ENCODE measurements at regions not wholly inside any gene's neighbourhood (a gene's known extent, or its start where the extent isn't known, plus 50 kb on each side); places are given as distances from the start of the nearest gene placed in this dataset.

GRCh38 chr13:107351305-107351704 lies 783.4 kb upstream of the ARGLU1 start:
- Histone ChIP-seq H3K27me3 (ENCODE audit: insufficient read depth) (no peaks in the 10 kb centered on the region), H3K9ac (no peak overlapping the region), H3K9me3 (no peaks in the 10 kb centered on the region), H3K27ac (ENCODE audit: low read depth in 2 of 2, low read length in 1 of 2) (peak overlapping the region in 1 of 2 experiments; percentile 50; a peak in 2 of 4 replicates), H3K79me2 (ENCODE audit: insufficient read depth) (peaks cover 12% of the 10 kb centered on the region), H3K4me3 (ENCODE audit: low read depth in 2 of 2, low read length in 1 of 2) (peak overlapping the region in 1 of 2 experiments; percentile 14; a peak in 1 of 4 replicates), H3K4me1 (ENCODE audit: control insufficient read depth in 1 of 2, insufficient read depth in 2 of 2, low read depth in 1 of 2, low read length in 1 of 2) (peaks cover 5 to 16% of the 10 kb centered on the region in 2 experiments; a peak in 3 of 4 replicates), H3K4me2 (no peak overlapping the region), H3K9me2 (no peaks in the 10 kb centered on the region), H3K36me3 (replicated peaks in 1 of 2; ENCODE audit: control insufficient read depth in 1 of 2, insufficient read depth in 2 of 2, low read length in 1 of 2) (no peaks in the 10 kb centered on the region), H4K20me1 (ENCODE audit: insufficient read depth) (no peaks in the 10 kb centered on the region; the same call in 1 of the 2 replicates), H3F3A (replicated peaks; ENCODE audit: insufficient read depth) (no peaks in the 10 kb centered on the region), H2AFZ (ENCODE audit: low read depth) (no peak overlapping the region)
- TF ChIP-seq NFIC (IDR thresholded peaks at IDR 0.05; ENCODE audit: borderline replicate concordance), result no peak
- TF ChIP-seq POLR2AphosphoS5 (IDR thresholded peaks at IDR 0.05; ENCODE audit: low read depth, low read length), result no peak
- no peak for TF ChIP-seq SMC3 (IDR thresholded peaks at IDR 0.05; ENCODE audit: low read depth, low read length)
- 0 out of 4 replicates have a peak, but pooled peaks of 1 of the 2 experiments have one; percentile 16 for TF ChIP-seq EP300 (IDR thresholded peaks at IDR 0.05; ENCODE audit: borderline replicate concordance in 1 of 2, low read depth in 1 of 2, low read length in 1 of 2)
- TF ChIP-seq RFX5 (IDR thresholded peaks at IDR 0.05; ENCODE audit: low read length), result peak; percentile 97
- no peak for DNase-seq
- ChIA-PET CTCF (interaction anchor here (1.3 kb wide), 1 partner anchor 140 kb away, joined by 3 read pairs; no protein-coding TSS in a partner anchor), POLR2A (no interaction called here)
- 67% methylated on average over 8 of the region's 8 CpGs for WGBS (ENCODE audit: low lambda C conversion rate)

GRCh38 chr13:107348925-107349324 lies 781.0 kb upstream of the ARGLU1 start:
- 20% methylated on average over 2 of the region's 2 CpGs for WGBS (ENCODE audit: low lambda C conversion rate)
- Histone ChIP-seq H3K4me1 (ENCODE audit: control insufficient read depth in 1 of 2, insufficient read depth in 2 of 2, low read depth in 1 of 2, low read length in 1 of 2) (peaks cover 5 to 16% of the 10 kb centered on the region in 2 experiments; a peak in 3 of 4 replicates), H3K9ac (no peak overlapping the region), H3F3A (replicated peaks; ENCODE audit: insufficient read depth) (no peaks in the 10 kb centered on the region), H3K27me3 (ENCODE audit: insufficient read depth) (no peaks in the 10 kb centered on the region), H3K9me3 (no peaks in the 10 kb centered on the region), H2AFZ (ENCODE audit: low read depth) (no peak overlapping the region), H3K79me2 (ENCODE audit: insufficient read depth) (peaks cover 4% of the 10 kb centered on the region; the same call in 1 of the 2 replicates), H4K20me1 (ENCODE audit: insufficient read depth) (no peaks in the 10 kb centered on the region; the same call in 1 of the 2 replicates), H3K27ac (ENCODE audit: low read depth in 2 of 2, low read length in 1 of 2) (peak overlapping the region; percentile 30 to 69), H3K9me2 (no peaks in the 10 kb centered on the region), H3K36me3 (replicated peaks in 1 of 2; ENCODE audit: control insufficient read depth in 1 of 2, insufficient read depth in 2 of 2, low read length in 1 of 2) (no peaks in the 10 kb centered on the region), H3K4me3 (ENCODE audit: low read depth in 2 of 2, low read length in 1 of 2) (no peak overlapping the region), H3K4me2 (peak overlapping the region; percentile 34; the same call in 1 of the 2 replicates)
- DNase-seq, result peak; percentile 24
- ChIA-PET POLR2A (no interaction called here), CTCF (interaction anchor here (1.3 to 1.7 kb wide), 2 partner anchors 29 to 137 kb away, joined by 4 to 5 read pairs; no protein-coding TSS in a partner anchor)
- TF ChIP-seq USF1 (IDR thresholded peaks at IDR 0.05; ENCODE audit: borderline replicate concordance, low read depth), result no peak
- no peak for TF ChIP-seq RXRA (IDR thresholded peaks at IDR 0.05; ENCODE audit: borderline replicate concordance, low read depth)
- TF ChIP-seq TCF12 (IDR thresholded peaks at IDR 0.05), result 0 out of 2 replicates have a peak, but pooled peaks have one; percentile 8
- peak; percentile 40; the same call in 1 of the 2 replicates for TF ChIP-seq MXI1 (IDR thresholded peaks at IDR 0.05; ENCODE audit: low read depth, low read length)
- no peak for TF ChIP-seq MEF2A (IDR thresholded peaks at IDR 0.05; ENCODE audit: borderline replicate concordance, low read depth)
- no peak for TF ChIP-seq RFX5 (IDR thresholded peaks at IDR 0.05; ENCODE audit: low read length)
- TF ChIP-seq EP300 (IDR thresholded peaks at IDR 0.05; ENCODE audit: borderline replicate concordance in 1 of 2, low read depth in 1 of 2, low read length in 1 of 2), result peak in 1 of 2 experiments; percentile 78; a peak in 2 of 4 replicates
- 0 out of 2 replicates have a peak, but pooled peaks have one; percentile 18 for TF ChIP-seq FOXJ3 (CRISPR knock-in tag; IDR thresholded peaks at IDR 0.05)
- no peak for TF ChIP-seq NRF1 (IDR thresholded peaks at IDR 0.05; ENCODE audit: low read depth, low read length)
- TF ChIP-seq SMC3 (IDR thresholded peaks at IDR 0.05; ENCODE audit: low read depth, low read length), result no peak
- TF ChIP-seq SIN3A (IDR thresholded peaks at IDR 0.05; ENCODE audit: borderline replicate concordance, low read depth, low read length), result no peak
- 0 out of 2 replicates have a peak, but pooled peaks have one; percentile 0 for TF ChIP-seq FOSL2 (IDR thresholded peaks at IDR 0.05; ENCODE audit: borderline replicate concordance, low read depth)
- TF ChIP-seq TAF1 (IDR thresholded peaks at IDR 0.05; ENCODE audit: borderline replicate concordance, low read depth, low read length), result no peak
- TF ChIP-seq, protein P1, sequence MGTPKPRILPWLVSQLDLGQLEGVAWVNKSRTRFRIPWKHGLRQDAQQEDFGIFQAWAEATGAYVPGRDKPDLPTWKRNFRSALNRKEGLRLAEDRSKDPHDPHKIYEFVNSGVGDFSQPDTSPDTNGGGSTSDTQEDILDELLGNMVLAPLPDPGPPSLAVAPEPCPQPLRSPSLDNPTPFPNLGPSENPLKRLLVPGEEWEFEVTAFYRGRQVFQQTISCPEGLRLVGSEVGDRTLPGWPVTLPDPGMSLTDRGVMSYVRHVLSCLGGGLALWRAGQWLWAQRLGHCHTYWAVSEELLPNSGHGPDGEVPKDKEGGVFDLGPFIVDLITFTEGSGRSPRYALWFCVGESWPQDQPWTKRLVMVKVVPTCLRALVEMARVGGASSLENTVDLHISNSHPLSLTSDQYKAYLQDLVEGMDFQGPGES (IDR thresholded peaks at IDR 0.05; ENCODE audit: low read depth, low read length), result no peak
- TF ChIP-seq JUND (IDR thresholded peaks at IDR 0.05), result no peak
- no peak for TF ChIP-seq GABPA (IDR thresholded peaks at IDR 0.05; ENCODE audit: low read depth)
- peak; percentile 76 for TF ChIP-seq GATA2 (CRISPR knock-in tag; IDR thresholded peaks at IDR 0.05)
- TF ChIP-seq EZH2phosphoT487 (IDR thresholded peaks at IDR 0.05; ENCODE audit: borderline replicate concordance, low read depth), result no peak
- TF ChIP-seq, protein P2, sequence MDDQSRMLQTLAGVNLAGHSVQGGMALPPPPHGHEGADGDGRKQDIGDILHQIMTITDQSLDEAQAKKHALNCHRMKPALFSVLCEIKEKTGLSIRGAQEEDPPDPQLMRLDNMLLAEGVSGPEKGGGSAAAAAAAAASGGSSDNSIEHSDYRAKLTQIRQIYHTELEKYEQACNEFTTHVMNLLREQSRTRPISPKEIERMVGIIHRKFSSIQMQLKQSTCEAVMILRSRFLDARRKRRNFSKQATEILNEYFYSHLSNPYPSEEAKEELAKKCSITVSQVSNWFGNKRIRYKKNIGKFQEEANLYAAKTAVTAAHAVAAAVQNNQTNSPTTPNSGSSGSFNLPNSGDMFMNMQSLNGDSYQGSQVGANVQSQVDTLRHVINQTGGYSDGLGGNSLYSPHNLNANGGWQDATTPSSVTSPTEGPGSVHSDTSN (IDR thresholded peaks at IDR 0.05), result peak; percentile 7; the same call in 1 of the 2 replicates
